Keratinocyte (primary cell): ENCODE measurements at regions not wholly inside any gene's neighbourhood (a gene's known extent, or its start where the extent isn't known, plus 50 kb on each side); places are given as distances from the start of the nearest gene placed in this dataset.
A peak's percentile ranks its signal among the peaks of the same experiment; 100 is the strongest.

Experiments
- EZH2 ChIP-seq: IDR thresholded peaks from one replicate; pipeline ENCODE4 v1.6.1; 2012; ENCODE audit warnings: inconsistent platforms, mild to moderate bottlenecking, low read length, moderate library complexity
- TF ChIP-seq, protein P1 (sequence below), 3 experiments: IDR thresholded peaks in 1 of 3; conservative IDR thresholded peaks in 1 of 3; optimal IDR thresholded peaks in 1 of 3; 2 replicates in 2 of 3; 3 replicates in 1 of 3; pipeline versions ENCODE3 to v1.5.1; 2011; ENCODE audit warnings: low read length in 3 of 3, mild to moderate bottlenecking in 3 of 3, moderate library complexity in 2 of 3, control low read depth in 1 of 3, inconsistent platforms in 1 of 3; ENCODE audit not compliant: insufficient read depth in 2 of 3; ENCODE audit errors: extremely low read depth in 1 of 3

DNA sequence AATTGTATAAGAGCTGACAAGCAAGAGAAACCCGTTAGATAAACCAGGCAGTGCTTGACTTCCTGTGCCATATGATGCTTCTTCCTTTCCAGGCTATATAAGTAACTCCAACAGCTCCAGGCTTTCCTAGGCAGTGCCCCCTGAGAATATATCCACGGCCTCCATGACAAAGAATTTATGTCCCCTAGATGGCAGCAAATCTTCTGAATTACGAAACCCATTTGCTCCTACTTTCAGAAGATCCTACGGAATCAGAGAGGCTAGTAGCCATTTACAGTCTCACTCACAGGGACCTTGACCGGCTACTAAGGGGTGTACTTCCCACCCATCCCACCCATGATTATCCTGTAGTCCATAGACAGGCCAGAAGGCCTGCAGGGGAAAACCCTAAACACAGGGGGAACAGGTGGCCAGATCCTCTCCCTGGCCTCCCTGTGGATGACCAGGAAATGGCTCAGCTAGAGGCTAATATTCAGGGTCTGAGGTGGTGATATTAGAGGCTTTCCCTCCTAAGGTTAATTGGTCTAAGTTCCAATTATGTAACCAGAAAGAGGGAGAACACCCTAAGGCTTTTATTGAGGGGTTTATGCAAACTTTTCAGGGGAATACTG is 77.2 kb upstream of the DCD start:
- TF ChIP-seq, protein P1, sequence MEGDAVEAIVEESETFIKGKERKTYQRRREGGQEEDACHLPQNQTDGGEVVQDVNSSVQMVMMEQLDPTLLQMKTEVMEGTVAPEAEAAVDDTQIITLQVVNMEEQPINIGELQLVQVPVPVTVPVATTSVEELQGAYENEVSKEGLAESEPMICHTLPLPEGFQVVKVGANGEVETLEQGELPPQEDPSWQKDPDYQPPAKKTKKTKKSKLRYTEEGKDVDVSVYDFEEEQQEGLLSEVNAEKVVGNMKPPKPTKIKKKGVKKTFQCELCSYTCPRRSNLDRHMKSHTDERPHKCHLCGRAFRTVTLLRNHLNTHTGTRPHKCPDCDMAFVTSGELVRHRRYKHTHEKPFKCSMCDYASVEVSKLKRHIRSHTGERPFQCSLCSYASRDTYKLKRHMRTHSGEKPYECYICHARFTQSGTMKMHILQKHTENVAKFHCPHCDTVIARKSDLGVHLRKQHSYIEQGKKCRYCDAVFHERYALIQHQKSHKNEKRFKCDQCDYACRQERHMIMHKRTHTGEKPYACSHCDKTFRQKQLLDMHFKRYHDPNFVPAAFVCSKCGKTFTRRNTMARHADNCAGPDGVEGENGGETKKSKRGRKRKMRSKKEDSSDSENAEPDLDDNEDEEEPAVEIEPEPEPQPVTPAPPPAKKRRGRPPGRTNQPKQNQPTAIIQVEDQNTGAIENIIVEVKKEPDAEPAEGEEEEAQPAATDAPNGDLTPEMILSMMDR (optimal IDR thresholded peaks at IDR 0.05 in 1 of 3, IDR thresholded peaks at IDR 0.05 in 1 of 3, conservative IDR thresholded peaks at IDR 0.05 in 1 of 3; ENCODE audit: extremely low read depth in 1 of 3, insufficient read depth in 2 of 3, low read length in 3 of 3): peak in 2 of 3 experiments; percentile 23 to 40
- no peak for TF ChIP-seq EZH2
